OCI-LY1 (cell line): ENCODE measurements at regions not wholly inside any gene's neighbourhood (a gene's known extent, or its start where the extent isn't known, plus 50 kb on each side); places are given as distances from the start of the nearest gene placed in this dataset.

Experiments used
- EZH2 ChIP-seq: fragments of 200-600 bp; sonication (generic), shearing (Covaris generic); IDR thresholded peaks from 2 replicates; pipeline ENCODE4 v1.8.0; 2017; ENCODE audit warnings: borderline replicate concordance, mixed run types, mild to moderate bottlenecking, antibody characterized with exemption, low read length, moderate library complexity, mixed read lengths
- TF ChIP-seq, protein P1 (sequence below): fragments of 200-600 bp; sonication (generic), shearing (Covaris generic); IDR thresholded peaks from 2 replicates; pipeline ENCODE4 v1.5.1; 2017; ENCODE audit warnings: mild to moderate bottlenecking, antibody characterized with exemption, low read length, moderate library complexity, mixed read lengths

DNA sequence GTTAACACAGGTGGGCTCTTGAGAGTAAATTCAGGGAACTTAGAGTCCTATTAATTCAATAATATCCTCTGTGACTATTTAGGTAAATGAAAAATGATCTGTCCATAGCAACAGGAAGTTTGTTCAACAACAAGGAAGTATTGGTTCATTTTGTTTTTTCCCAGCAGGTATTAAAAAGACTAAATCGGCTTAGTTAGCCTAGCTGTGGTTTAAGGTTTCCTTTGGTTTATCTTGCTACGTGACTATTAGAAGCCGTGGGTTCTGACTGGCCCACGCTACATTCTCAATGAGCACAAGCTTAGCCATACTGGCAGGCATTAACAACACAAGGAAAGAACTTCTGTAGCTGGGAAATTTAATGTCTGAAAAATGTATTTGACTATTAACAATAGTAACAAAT lies 168.8 kb upstream of the HS3ST1 start:
- TF ChIP-seq, protein P1, sequence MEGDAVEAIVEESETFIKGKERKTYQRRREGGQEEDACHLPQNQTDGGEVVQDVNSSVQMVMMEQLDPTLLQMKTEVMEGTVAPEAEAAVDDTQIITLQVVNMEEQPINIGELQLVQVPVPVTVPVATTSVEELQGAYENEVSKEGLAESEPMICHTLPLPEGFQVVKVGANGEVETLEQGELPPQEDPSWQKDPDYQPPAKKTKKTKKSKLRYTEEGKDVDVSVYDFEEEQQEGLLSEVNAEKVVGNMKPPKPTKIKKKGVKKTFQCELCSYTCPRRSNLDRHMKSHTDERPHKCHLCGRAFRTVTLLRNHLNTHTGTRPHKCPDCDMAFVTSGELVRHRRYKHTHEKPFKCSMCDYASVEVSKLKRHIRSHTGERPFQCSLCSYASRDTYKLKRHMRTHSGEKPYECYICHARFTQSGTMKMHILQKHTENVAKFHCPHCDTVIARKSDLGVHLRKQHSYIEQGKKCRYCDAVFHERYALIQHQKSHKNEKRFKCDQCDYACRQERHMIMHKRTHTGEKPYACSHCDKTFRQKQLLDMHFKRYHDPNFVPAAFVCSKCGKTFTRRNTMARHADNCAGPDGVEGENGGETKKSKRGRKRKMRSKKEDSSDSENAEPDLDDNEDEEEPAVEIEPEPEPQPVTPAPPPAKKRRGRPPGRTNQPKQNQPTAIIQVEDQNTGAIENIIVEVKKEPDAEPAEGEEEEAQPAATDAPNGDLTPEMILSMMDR: no peak
- no peak for TF ChIP-seq EZH2
